GM10266 (cell line): ENCODE measurements at regions not wholly inside any gene's neighbourhood (a gene's known extent, or its start where the extent isn't known, plus 50 kb on each side); places are given as distances from the start of the nearest gene placed in this dataset.

Experiments
- DNase-seq: peaks from one replicate; pipeline ENCODE4 v3.0.0; 2012; ENCODE audit errors: extremely low spot score
- TF ChIP-seq, protein P1 (sequence below): IDR thresholded peaks from 2 replicates; pipeline ENCODE4 v1.5.1; 2012; ENCODE audit warnings: mild to moderate bottlenecking, low read depth; ENCODE audit not compliant: control insufficient read depth, insufficient read depth; ENCODE audit errors: missing control alignments

DNA sequence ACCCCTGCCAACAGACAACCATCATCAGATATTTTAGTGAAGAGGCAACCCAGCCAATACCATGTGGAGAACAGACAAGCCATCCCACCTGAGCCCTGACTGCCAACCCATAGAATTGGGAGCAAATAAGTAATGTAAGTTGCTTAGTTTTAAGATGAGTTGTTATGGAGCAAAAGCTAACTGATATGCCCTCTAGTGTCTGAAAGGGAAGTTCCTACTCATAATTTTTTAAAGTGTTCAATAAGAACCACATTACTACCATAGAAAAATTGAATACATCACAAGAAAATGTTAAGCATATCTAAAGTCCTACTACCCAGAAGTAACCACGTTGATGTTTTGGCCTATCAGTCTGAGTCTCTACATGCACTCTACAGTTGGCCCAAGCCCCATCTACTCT, 50.8 kb upstream of the SLC36A4 start:
- TF ChIP-seq, protein P1, sequence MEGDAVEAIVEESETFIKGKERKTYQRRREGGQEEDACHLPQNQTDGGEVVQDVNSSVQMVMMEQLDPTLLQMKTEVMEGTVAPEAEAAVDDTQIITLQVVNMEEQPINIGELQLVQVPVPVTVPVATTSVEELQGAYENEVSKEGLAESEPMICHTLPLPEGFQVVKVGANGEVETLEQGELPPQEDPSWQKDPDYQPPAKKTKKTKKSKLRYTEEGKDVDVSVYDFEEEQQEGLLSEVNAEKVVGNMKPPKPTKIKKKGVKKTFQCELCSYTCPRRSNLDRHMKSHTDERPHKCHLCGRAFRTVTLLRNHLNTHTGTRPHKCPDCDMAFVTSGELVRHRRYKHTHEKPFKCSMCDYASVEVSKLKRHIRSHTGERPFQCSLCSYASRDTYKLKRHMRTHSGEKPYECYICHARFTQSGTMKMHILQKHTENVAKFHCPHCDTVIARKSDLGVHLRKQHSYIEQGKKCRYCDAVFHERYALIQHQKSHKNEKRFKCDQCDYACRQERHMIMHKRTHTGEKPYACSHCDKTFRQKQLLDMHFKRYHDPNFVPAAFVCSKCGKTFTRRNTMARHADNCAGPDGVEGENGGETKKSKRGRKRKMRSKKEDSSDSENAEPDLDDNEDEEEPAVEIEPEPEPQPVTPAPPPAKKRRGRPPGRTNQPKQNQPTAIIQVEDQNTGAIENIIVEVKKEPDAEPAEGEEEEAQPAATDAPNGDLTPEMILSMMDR: peak; percentile 9
- no peak for DNase-seq

DNA sequence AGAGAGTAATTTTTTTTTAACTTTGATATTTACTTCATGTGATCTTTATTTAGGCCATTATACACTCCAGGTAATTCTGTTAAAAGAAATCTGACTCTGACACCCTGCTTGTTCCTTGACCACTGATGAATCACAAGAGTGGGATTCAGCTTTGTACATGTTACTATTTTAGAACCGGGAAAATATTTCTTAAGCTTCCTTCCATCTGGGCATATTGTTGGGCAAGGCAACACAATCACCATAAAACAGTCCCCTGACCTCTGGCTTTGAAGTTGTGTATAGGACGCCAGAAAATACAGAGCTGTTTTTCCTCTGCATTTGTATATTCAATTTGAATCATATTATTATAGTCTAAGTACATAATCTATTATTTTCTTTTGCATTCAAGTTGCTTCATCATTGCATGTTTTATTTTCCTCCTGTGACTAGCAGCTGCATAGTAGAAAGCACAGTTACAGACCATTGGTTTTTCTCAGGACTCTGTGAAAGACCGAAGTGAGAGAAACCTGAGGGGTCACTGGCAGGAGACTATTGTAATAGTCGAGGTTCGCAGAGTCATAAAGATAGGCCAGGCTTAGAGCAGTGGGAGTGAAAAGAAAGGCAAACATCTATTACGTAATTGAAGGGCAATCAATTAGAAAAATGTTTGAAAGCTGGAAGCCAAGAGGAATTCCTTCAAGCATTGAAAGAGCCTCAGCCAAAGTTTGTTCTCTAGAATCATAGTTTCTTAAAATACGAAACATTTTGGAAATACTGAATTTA, 51.8 kb upstream of the SLC36A4 start:
- no peak for DNase-seq
- TF ChIP-seq, protein P1: no peak

DNA sequence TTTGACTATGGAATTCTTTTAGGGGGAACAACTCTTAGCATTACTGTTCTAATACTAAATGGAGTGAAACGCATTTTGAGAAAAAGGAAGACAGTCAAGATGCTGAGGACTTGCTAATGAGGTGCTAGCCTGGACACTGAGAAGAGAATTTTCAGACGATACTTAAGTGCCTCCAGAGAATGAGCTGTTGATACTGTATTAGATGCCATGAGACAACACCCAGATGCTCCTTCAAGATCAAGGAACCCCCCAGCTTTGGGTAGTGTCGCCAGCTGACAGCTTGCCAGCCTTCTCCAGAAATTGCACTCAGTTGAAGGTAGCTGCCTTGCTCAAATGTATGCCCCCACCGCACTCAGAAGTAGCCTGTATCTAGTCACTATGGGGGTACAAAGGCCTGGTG, 52.5 kb upstream of the SLC36A4 start:
- TF ChIP-seq, protein P1: no peak
- DNase-seq: no peak

DNA sequence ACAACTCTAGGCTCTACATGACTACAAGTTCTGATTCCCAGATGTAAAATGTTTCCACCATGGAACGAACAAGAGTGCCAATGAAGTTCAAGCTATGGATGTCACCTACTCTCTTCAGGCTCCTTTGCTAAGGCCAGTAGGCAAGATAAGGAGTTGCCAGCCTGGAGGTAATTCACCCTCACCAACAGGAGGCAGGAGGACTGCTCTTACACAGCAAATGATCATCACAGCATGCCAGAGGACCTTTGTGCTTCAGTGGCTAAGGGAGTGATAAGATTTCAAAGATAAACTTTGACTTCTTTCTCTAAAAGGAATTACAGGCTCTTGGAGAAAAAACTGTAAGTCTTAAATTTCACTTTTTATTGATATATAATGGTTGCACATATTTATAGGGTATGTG, 54.1 kb upstream of the SLC36A4 start:
- TF ChIP-seq, protein P1: no peak
- no peak for DNase-seq

DNA sequence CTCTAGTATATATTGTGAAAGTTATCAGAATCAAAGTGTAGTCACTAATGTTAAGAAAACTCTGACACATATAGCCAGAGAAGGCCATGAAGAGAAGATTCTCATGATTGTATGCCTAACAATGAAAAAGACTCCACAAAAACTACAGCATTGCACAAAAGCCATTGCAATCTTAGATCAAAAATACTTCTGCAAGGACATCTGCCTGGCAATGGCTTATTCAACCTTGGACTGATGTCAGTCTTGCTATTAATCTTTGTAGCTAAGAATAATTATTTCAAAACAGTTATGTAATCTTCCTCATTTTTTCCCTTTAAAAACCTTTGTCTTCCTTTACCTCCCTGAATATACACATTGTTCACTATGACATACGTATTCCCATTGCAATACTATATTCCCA, 55.3 kb upstream of the SLC36A4 start:
- no peak for DNase-seq
- TF ChIP-seq, protein P1: no peak

DNA sequence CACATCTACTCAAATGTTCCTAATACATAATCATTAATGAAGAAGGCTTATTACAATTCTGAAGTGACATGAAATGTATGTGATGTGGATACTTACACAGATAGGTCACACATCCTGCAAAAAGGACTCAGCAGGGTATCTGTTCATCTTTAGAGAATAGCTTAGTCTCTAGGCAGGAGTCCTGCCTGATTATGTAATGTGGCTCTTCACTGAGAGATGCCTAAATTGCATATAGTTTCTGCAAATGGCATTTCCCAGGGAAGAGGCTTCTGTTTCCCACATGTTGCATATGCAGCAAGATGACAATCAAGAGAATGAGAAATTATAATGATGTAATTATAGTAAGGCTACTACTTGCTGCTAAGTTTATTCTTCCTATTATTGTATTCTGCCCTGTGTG, 58.8 kb upstream of the SLC36A4 start:
- TF ChIP-seq, protein P1: no peak

DNA sequence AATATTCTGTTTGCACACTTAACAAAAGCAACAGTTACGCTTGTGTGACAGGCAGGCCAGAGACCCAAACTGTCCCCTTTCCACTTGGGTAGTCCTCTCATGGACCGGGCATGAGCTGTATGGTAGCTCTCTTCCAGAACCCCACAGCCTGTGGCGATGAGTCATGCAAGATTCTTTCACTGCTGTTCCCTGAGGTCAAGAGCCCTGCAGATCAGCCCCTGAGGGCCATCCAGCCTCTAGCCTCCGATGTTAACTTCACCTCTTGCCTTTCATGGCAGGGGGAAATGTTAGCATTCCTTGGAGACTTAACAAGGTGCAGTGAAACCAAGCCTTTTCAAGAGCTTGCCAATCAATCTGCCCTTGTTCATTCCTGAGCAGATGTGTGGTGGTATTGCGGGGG, 63.2 kb upstream of the DEUP1 start:
- TF ChIP-seq, protein P1: no peak
- DNase-seq: no peak

More for the DNA sequence above, 58.8 kb upstream of the SLC36A4 start:
- no peak for DNase-seq
